Transverse colon (tissue), 4 donors: ENCODE measurements at regions not wholly inside any gene's neighbourhood (a gene's known extent, or its start where the extent isn't known, plus 50 kb on each side); places are given as distances from the start of the nearest gene placed in this dataset.

Experiments
- DNase-seq: peaks from one replicate; pipeline ENCODE4 v3.0.0-alpha.2; 2019
- H3K27ac ChIP-seq, 4 donors: fragments of 200-600 bp; sonication (generic); 2 replicates each; pipeline ENCODE4 v1.5.1; 2016 to 2018; ENCODE audit warnings: inconsistent platforms in 4 of 4
- H3K27me3 ChIP-seq: fragments of 200-600 bp; sonication (generic); 2 replicates; pipeline ENCODE4 v1.5.1; 2017; ENCODE audit warnings: inconsistent platforms
- H3K36me3 ChIP-seq, 4 donors: fragments of 200-600 bp; sonication (generic); 2 replicates each; pipeline ENCODE4 v1.5.1; 2017 to 2019; ENCODE audit warnings: inconsistent platforms in 4 of 4
- H3K4me1 ChIP-seq, 4 donors: fragments of 200-600 bp; sonication (generic); 2 replicates each; pipeline ENCODE4 v1.5.1; 2017 to 2020; ENCODE audit warnings: inconsistent platforms in 4 of 4
- H3K4me3 ChIP-seq, 4 donors: fragments of 200-600 bp; sonication (generic); 1 replicate in 1 of 4; 2 replicates in 3 of 4; pipeline versions ENCODE4 v1.5.1 to v1.6.1; 2017 to 2019; ENCODE audit warnings: inconsistent platforms in 4 of 4
- H3K9me3 ChIP-seq, 2 donors: fragments of 200-600 bp; sonication (generic); 2 replicates each; pipeline ENCODE4 v1.5.1; 2017 to 2019; ENCODE audit warnings: inconsistent platforms in 2 of 2
- CTCF ChIP-seq, 5 experiments: fragments of 200-600 bp in 3 of 5; fragments of 450-650 bp in 2 of 5; sonication (generic) in 3 of 5; IDR thresholded peaks; 1 replicate in 2 of 5; 2 replicates in 3 of 5; pipeline ENCODE4 v1.5.1; 2016 to 2017; ENCODE audit warnings: antibody characterized with exemption in 5 of 5, inconsistent platforms in 3 of 5, mild to moderate bottlenecking in 2 of 5, moderate library complexity in 1 of 5
- EP300 ChIP-seq: sonication (generic); formaldehyde crosslinking; IDR thresholded peaks from one replicate; pipeline ENCODE4 v1.6.1; 2017; ENCODE audit warnings: antibody characterized with exemption, low read depth
- POLR2A ChIP-seq: fragments of 450-650 bp; IDR thresholded peaks from one replicate; pipeline ENCODE4 v1.6.1; 2016; ENCODE audit warnings: antibody characterized with exemption, mild to moderate bottlenecking, moderate library complexity
- POLR2AphosphoS5 ChIP-seq, 3 donors: sonication (generic); formaldehyde crosslinking; IDR thresholded peaks; one replicate each; pipeline ENCODE4 v1.6.1; 2016; ENCODE audit warnings: antibody characterized with exemption in 3 of 3
- WGBS, 2 donors: methylation state at CpG; one replicate each; pipeline ENCODE4 v1.1.5; 2018; ENCODE audit warnings: low coverage in 1 of 2; 5-methylcytosine and 5-hydroxymethylcytosine counted together
- in situ Hi-C, 4 donors: fragments of 200-750 bp; cut with MboI; loops; one replicate each; pipeline versions ENCODE4 v1.15.0 to v1.15.1; 2017; ENCODE audit warnings: low sequenced_read_pairs in 3 of 4, low pct_ligation_motif_present in 1 of 4, low pct_unique_long_range_greater_than_20kb in 1 of 4
- intact Hi-C: fragments of 100-400 bp; cut with DNase I; formaldehyde crosslinking; loops from one replicate; pipeline ENCODE4 v1.15.1; 2023; ENCODE audit warnings: low total_unique reads

DNA sequence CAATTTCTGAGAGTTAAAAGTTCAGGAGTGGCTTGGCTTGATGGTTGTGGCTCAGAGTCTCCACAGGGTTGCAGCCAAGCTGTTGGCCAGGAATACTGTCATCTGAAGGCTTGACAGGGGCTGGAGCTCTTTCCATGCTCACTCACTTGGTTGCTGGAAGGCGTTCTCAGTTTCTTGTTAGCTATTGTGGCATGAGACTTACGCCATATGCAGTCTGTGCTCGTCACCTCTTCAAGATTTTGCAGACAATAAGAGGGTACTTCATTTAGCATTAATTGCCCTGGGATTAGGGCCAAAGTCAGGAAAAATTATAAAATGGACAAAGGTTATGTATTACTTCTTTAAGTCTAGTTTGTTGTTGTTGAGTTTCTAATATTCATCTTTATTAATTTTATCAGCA lies 380.6 kb upstream of the MAP3K7 start:
- H3K4me1 ChIP-seq = no peaks in the 10 kb centered on the region
- intact Hi-C loops = no loop called here
- TF ChIP-seq EP300 (no peak), POLR2AphosphoS5 (IDR thresholded peaks at IDR 0.05) (no peak), CTCF (IDR thresholded peaks at IDR 0.05) (no peak), POLR2A (no peak)
- H3K36me3 ChIP-seq = no peaks in the 10 kb centered on the region
- H3K27ac ChIP-seq = no peak overlapping the region
- no peak for DNase-seq
- 76 to 89% methylated on average over 2 to 3 of the region's 3 CpGs for WGBS, 2 donors
- no peak overlapping the region for H3K4me3 ChIP-seq
- in situ Hi-C loops = no loop called here
- no peaks in the 10 kb centered on the region for H3K9me3 ChIP-seq
- no peaks in the 10 kb centered on the region for H3K27me3 ChIP-seq

DNA sequence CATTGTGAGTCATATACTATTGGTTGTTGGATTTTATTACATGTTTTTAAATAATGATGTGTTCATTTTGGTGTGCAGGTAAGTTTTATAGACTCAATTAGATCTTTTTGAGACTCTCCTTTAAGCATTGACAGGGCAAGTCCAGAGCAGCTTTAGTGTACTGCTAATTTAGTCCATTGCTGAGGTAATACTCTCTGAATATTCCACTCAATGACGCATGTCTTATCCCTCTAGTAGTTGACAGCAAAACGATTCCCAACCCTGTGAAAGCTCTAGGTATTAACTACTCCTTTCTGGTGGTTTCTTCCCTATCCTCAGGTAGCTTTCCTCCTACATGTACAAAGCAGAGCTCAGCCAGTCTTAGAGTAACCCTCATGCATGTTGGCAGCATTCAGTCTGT lies 373.5 kb upstream of the MAP3K7 start:
- Histone ChIP-seq H3K27me3 (no peaks in the 10 kb centered on the region), H3K9me3 (no peaks in the 10 kb centered on the region), H3K27ac (no peak overlapping the region), H3K4me1 (no peaks in the 10 kb centered on the region), H3K4me3 (no peak overlapping the region), H3K36me3 (no peaks in the 10 kb centered on the region)
- 74 to 82% methylated on average over 2 of the region's 2 CpGs for WGBS, 2 donors
- no peak for DNase-seq
- no peak for TF ChIP-seq CTCF (IDR thresholded peaks at IDR 0.05)
- TF ChIP-seq POLR2AphosphoS5 (IDR thresholded peaks at IDR 0.05) = no peak
- TF ChIP-seq POLR2A = no peak
- TF ChIP-seq EP300 = no peak
- intact Hi-C loops (no loop called here), in situ Hi-C loops (no loop called here)

- Histone ChIP-seq H3K27ac (no peak overlapping the region), H3K9me3 (no peaks in the 10 kb centered on the region), H3K36me3 (no peaks in the 10 kb centered on the region), H3K4me3 (no peak overlapping the region), H3K4me1 (no peaks in the 10 kb centered on the region), H3K27me3 (no peaks in the 10 kb centered on the region)
- intact Hi-C loops = no loop called here
- 81 to 85% methylated on average over 3 of the region's 3 CpGs for WGBS, 2 donors
- in situ Hi-C loops = no loop called here
- TF ChIP-seq EP300 = no peak
- DNase-seq = no peak
These were observed 368.4 kb upstream of the MAP3K7 start for GRCh38 chr6:90955246-90955645.

DNA sequence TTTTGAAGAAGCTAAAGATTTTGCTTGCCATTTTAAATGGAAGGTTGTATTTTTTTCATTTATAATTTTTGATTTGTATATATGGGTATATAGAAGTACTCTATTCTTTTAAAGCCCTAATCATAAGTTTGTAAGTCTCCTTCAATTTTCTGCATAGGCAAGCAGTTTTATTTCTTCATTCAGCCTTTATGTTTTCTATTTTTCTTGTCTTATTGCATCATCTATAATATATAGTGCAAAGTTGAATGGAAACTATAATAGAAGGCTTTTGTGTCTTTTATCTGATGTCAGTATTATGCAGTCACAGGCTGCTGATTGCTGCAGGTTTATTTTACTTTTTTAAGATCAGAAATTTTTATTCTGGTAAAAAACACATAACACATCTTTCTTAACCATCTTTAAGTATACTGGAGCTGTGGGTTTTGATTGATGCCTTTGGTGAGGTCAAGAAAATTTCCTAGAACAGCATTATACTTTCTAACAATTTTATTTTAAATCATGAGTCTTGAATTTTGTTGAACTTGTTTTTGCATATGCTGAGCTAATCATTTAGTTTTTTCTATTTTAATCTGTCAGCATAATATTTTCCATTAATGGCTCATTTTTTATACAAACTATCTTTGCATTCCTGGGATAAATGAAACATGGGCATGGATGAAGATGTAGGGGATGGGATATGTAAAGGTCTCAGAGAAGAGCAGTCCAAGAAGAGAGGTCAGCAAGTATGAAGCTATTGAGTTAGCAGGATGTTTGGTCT lies 366.7 kb upstream of the MAP3K7 start:
- no peak overlapping the region for H3K27ac ChIP-seq
- no peaks in the 10 kb centered on the region for H3K4me1 ChIP-seq
- H3K27me3 ChIP-seq = no peaks in the 10 kb centered on the region
- in situ Hi-C loops (no loop called here), intact Hi-C loops (no loop called here)
- TF ChIP-seq EP300 (no peak), POLR2AphosphoS5 (IDR thresholded peaks at IDR 0.05) (no peak), CTCF (IDR thresholded peaks at IDR 0.05) (no peak), POLR2A (no peak)
- no peaks in the 10 kb centered on the region for H3K36me3 ChIP-seq
- H3K9me3 ChIP-seq = no peaks in the 10 kb centered on the region
- DNase-seq = no peak
- no peak overlapping the region for H3K4me3 ChIP-seq

DNA sequence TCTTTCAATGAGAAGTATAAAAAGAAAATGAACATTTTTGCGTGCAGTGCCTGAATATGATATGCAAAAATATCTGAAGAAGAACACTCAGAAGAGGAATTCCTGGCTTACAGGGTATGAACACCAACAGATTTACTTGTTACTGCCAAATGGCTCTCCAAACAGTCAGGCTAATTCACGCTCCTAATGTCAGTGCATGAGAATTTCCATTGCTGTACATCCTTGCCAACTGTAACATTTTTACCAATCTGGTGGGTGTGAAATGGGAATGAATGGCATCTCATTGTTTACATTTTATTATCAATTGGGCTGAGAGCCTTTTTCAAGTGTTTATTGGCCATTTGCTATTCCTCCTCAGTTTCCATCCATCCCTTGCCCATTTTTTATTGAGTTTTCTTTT lies 365.3 kb upstream of the MAP3K7 start:
- in situ Hi-C loops (no loop called here), intact Hi-C loops (no loop called here)
- no peaks in the 10 kb centered on the region for H3K4me1 ChIP-seq
- no peaks in the 10 kb centered on the region for H3K9me3 ChIP-seq
- no peak overlapping the region for H3K4me3 ChIP-seq
- H3K36me3 ChIP-seq = no peaks in the 10 kb centered on the region
- no peak overlapping the region for H3K27ac ChIP-seq
- WGBS, 2 donors = 84 to 92% methylated on average over 2 of the region's 2 CpGs
- H3K27me3 ChIP-seq = no peaks in the 10 kb centered on the region
- TF ChIP-seq POLR2AphosphoS5 (IDR thresholded peaks at IDR 0.05) (no peak), POLR2A (no peak)
- no peak for DNase-seq
